Keratinocyte (primary cell): ENCODE measurements at regions not wholly inside any gene's neighbourhood (a gene's known extent, or its start where the extent isn't known, plus 50 kb on each side); places are given as distances from the start of the nearest gene placed in this dataset.

Experiments used
- EZH2 ChIP-seq: IDR thresholded peaks from one replicate; pipeline ENCODE4 v1.6.1; 2012; ENCODE audit warnings: inconsistent platforms, mild to moderate bottlenecking, low read length, moderate library complexity
- TF ChIP-seq, protein P1 (sequence below), 3 experiments: IDR thresholded peaks in 1 of 3; conservative IDR thresholded peaks in 1 of 3; optimal IDR thresholded peaks in 1 of 3; 2 replicates in 2 of 3; 3 replicates in 1 of 3; pipeline versions ENCODE3 to v1.5.1; 2011; ENCODE audit warnings: low read length in 3 of 3, mild to moderate bottlenecking in 3 of 3, moderate library complexity in 2 of 3, control low read depth in 1 of 3, inconsistent platforms in 1 of 3; ENCODE audit not compliant: insufficient read depth in 2 of 3; ENCODE audit errors: extremely low read depth in 1 of 3

DNA sequence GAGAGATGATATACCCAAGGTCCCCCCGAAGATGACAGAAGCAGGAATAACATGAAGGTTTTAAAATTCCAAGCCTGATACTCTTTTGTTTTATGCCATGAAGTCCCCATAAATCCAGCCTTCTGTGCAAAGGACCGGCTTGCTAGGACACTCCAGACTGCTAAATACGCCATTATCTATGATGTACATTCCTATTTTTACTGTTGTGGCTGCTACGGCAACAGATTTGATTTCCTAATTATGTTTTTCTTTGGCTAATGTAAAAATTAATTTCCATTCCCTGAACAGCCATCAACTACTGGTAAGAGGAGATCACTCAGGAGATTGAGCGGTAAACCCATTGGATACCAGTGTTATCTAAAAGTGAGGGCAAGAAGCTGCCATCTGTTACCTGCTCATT lies 1090.8 kb downstream of the TYW1 start:
- TF ChIP-seq, protein P1, sequence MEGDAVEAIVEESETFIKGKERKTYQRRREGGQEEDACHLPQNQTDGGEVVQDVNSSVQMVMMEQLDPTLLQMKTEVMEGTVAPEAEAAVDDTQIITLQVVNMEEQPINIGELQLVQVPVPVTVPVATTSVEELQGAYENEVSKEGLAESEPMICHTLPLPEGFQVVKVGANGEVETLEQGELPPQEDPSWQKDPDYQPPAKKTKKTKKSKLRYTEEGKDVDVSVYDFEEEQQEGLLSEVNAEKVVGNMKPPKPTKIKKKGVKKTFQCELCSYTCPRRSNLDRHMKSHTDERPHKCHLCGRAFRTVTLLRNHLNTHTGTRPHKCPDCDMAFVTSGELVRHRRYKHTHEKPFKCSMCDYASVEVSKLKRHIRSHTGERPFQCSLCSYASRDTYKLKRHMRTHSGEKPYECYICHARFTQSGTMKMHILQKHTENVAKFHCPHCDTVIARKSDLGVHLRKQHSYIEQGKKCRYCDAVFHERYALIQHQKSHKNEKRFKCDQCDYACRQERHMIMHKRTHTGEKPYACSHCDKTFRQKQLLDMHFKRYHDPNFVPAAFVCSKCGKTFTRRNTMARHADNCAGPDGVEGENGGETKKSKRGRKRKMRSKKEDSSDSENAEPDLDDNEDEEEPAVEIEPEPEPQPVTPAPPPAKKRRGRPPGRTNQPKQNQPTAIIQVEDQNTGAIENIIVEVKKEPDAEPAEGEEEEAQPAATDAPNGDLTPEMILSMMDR (optimal IDR thresholded peaks at IDR 0.05 in 1 of 3, IDR thresholded peaks at IDR 0.05 in 1 of 3, conservative IDR thresholded peaks at IDR 0.05 in 1 of 3; ENCODE audit: extremely low read depth in 1 of 3, insufficient read depth in 2 of 3, low read length in 3 of 3), result no peak
- no peak for TF ChIP-seq EZH2
